IPS-NIHi7 (cell line): ENCODE measurements at regions not wholly inside any gene's neighbourhood (a gene's known extent, or its start where the extent isn't known, plus 50 kb on each side); places are given as distances from the start of the nearest gene placed in this dataset.

Experiments used
- DNase-seq: peaks from one replicate; pipeline ENCODE4 v3.0.0; 2012; ENCODE audit warnings: mixed read lengths; ENCODE audit errors: extremely low spot score

GRCh38 chr16:76612497-76612896 is 335.3 kb downstream of the CNTNAP4 start:
- no peak for DNase-seq

GRCh38 chr16:76614269-76614668 is 337.1 kb downstream of the CNTNAP4 start:
- DNase-seq = no peak

DNA sequence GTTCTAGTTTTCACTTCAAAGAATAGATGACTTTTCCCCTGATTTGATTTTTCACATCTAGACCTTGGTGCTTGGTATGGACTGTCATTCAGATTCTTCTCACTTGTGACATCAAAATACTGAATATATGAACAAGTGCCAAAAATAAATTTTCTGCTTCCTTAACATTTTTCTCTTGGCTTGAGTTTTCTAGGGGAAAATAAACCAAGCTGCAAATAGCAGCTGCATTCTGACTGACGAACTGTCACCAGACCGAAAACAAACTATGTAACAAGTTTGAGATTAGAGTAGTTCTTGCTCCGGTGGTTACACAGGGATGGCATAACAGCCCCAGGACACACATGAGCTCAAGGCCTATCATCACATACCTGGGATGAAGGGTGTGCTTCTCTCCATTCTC is 345.7 kb downstream of the CNTNAP4 start:
- DNase-seq = no peak

DNA sequence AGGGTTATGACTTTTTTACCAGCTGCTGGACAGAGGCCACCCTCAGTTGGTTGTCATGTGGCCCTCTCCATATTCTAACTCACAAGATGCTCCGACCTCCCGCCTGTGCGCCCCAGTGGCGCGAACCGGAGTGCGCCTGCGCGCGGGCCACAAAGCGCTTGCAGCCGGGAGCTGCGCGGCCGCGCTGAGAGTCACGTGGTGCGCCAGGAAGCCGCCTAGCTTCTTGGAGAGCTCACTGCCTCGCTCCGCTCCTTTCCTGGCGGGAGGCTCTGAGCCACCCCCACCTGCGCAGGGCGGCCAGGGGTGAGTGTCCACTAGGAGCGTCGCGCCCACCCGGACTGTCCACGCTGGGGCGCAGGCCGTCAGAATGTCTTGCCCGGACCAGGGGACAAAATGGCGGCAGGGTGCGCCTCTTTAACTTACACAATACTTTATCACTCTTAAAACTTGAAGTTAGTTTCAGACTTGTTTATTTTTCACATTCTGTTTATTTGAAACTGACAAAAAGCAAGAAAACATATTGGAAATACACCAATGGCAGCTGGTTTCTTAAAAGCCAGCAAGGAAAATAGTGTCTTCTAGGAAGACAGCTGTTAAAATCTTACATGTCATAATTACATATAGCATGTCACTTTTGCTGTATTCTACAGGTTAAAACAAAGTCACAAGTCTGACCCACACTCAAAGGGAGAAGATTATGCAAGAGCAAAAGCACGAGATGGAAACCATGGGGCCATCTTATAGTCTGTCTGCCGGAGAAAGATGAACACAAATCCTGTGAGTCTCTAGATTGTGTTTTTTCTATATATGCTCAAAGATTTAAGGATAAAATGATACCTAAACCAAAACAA is 357.9 kb downstream of the CNTNAP4 start:
- no peak for DNase-seq

- peak; percentile 53 for DNase-seq
Observed at GRCh38 chr16:76639685-76640289, 362.6 kb downstream of the CNTNAP4 start.

DNA sequence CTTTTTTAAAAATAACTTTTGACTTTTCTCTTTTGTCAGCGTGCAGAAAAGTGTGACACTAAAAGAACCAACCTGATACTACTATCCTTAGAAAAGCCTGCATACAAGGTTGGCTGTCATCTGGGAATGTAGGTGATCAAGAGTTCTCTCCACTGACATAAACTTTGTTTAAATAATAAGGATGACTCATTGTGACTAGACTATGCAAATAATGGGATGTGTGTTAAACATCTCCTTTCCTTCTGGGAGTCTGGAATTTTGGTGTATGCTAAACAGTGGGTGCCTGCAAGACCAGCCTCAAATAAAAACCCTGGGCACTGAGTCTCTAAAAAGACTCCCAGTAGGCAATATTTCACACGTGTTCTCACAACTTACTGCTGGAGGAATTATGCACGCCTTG is 373.4 kb downstream of the CNTNAP4 start:
- DNase-seq = no peak

- DNase-seq = peak; percentile 60
Observed at GRCh38 chr16:76653390-76654026, 376.3 kb downstream of the CNTNAP4 start.

- no peak for DNase-seq
Observed at GRCh38 chr16:76654088-76654820, 377.1 kb downstream of the CNTNAP4 start.

DNA sequence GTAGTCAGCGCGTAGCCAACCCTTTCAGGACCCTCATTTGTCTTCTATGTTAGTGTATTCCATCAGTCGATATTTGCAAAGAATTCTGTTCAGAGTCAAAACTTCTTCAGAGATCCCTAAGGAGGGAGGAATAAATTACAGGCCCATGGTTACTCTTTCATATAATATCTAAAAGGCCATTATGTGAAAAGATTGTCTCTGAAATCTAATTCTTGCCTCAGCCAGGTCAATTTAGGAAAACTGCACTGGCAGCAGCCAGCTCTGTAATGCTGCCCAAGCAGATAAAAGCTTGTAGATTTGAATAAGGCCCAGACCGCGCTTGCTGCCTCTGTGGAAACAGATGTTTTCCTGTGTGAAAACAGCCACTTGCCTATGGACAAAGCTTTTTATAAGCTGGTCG is 379.8 kb downstream of the CNTNAP4 start:
- DNase-seq = no peak

DNA sequence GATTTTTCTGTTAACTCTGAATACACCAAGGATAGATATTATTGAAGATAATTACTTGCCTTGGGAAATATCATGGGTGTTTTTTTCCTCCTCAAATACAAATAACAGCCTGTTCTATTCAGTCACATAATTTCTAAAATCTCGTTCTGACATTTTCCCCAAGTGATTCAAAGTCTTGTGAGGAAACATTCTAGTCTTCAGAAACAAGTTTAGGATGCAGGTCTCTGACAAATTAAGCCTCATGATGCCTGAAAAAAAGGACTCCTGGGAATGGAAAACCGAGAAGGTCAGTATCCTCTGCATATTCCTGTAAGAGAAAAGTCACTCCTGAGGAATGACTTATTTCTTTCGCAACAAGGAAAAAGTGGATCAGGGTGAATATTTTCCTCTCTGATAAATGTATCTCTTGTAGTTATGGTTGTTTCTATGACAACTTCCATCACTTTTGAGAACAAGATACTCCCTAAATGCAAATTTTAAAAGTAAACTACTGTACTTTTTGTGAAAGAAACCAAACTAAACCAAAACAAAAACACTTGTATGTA is 384.6 kb downstream of the CNTNAP4 start:
- DNase-seq = no peak

DNA sequence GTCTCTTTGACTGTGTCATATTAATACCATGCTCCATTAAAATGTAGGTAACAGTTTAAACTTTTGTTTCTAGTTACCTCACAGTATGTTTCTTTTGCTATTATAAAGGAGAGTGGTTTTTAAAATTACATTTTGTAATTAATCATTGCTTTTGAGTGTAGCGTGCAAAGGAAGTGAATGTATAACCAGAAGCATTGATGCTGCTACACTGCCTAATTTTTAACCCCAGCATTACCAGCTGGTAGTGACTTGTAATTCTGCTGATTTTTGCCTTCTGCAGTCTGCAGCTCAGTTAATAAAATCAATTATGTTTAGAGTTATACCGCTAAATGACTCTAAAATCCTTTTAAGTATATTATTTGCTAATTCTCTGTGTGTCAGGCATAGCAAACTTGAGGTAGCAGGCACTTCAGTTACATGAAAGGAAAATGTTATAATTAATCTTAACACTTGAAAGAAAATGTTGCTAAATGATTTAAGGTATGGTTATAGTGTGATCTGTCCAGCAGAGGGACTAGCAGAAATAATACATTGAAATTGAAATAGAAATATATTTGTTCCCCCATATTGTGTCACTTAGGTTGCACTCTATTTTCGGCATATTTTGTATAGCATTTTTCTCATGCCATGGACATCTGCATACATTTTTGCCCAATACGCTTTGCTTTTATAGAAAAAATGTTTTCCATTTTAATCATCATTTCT is 388.5 kb downstream of the CNTNAP4 start:
- no peak for DNase-seq

GRCh38 chr16:76668207-76668725 is 391.1 kb downstream of the CNTNAP4 start:
- DNase-seq = peak; percentile 62

DNA sequence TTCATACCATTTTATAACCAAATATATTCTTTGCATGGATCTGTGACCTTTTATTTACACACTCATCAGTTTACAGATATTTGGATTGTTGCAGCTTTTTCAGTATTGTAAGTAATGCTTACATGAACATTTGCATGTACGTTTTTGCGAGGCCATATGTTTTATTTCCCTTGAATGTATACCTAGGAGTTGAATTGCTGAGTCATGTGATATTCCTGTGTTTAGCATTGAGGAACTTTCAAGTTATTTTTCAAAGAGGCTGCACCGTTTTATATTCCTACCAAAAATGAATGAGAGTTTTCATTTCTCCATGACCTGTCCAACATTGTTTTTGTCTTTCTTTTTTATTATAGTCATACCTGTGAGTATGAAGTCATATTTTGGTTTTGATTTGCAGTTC is 392.1 kb downstream of the CNTNAP4 start:
- no peak for DNase-seq

GRCh38 chr16:76670125-76670857 is 393.1 kb downstream of the CNTNAP4 start:
- DNase-seq = no peak

- DNase-seq = no peak
Observed at GRCh38 chr16:76676356-76676755, 399.2 kb downstream of the CNTNAP4 start.

GRCh38 chr16:76681296-76681695 is 404.1 kb downstream of the CNTNAP4 start:
- DNase-seq = no peak

DNA sequence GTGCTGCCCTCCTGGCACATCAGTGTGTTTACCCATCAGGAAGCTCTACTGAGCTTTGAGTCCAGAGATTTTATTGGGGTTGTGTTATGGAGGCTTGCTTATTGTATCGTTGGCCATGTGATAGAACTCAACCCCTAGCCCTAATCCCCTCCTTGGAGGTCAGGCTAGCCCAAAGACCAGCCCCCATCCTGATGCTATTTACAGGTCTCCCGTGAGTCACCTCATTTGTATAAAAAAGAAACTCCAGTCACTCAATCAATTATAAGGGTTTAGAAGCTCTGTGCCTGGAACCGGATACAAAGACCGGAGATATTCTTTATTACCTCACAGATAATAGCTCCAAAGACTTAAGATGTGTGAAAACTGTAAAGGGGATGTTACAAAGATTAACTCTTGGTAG is 405.9 kb downstream of the CNTNAP4 start:
- peak; percentile 45 for DNase-seq

- DNase-seq = no peak
Observed at GRCh38 chr16:76696876-76697275, 419.7 kb downstream of the CNTNAP4 start.

GRCh38 chr16:76705892-76706291 is 428.7 kb downstream of the CNTNAP4 start:
- DNase-seq = no peak

GRCh38 chr16:76713191-76713590 is 436.0 kb downstream of the CNTNAP4 start:
- DNase-seq = no peak
